Kidney epithelial cell (primary cell): ENCODE measurements at regions not wholly inside any gene's neighbourhood (a gene's known extent, or its start where the extent isn't known, plus 50 kb on each side); places are given as distances from the start of the nearest gene placed in this dataset.

ENCODE experiments used
- DNase-seq: peaks from one replicate; pipeline ENCODE4 v3.0.0-alpha.2; 2010; ENCODE audit warnings: low read depth
- H3K27me3 ChIP-seq: 2 replicates; pipeline ENCODE4 v1.6.0; 2011; ENCODE audit warnings: low read length; ENCODE audit not compliant: control insufficient read depth, insufficient read depth
- H3K36me3 ChIP-seq: 2 replicates; pipeline ENCODE4 v1.5.1; 2011; ENCODE audit warnings: low read length; ENCODE audit not compliant: control insufficient read depth, insufficient read depth
- H3K4me3 ChIP-seq: 2 replicates; pipeline ENCODE4 v1.5.1; 2011; ENCODE audit warnings: low read depth, mild to moderate bottlenecking, control low read depth, low read length
- TF ChIP-seq, protein P1 (sequence below): IDR thresholded peaks from 2 replicates; pipeline ENCODE4 v1.5.1; 2011; ENCODE audit warnings: mild to moderate bottlenecking, moderate library complexity, low read length, control low read depth, inconsistent platforms; ENCODE audit not compliant: insufficient read depth, poor library complexity, severe bottlenecking

DNA sequence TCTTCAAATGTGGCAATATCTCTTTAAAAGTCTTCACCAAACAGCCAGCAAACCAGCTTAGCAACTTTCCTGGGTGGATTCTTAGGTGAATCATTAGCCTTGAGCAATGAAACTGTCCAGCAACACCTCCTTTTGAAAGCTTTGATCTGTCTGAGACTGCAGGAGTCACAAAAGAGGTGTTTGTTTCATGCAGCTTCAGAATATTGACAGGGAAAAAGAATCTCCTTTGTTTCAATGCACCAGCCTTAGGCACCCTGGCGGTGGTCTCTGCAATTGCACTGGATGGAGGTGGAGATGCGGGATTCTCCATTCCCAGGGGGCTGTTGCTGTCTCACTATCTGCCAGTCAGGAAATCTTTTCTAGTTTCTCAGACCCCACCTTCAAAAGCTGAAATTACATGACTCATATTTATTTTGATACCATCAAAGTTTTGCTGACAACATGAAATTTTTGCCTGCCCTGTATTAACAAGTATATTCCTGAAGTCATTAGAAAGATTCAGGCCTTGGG, 76.0 kb upstream of the DSG1 start:
- TF ChIP-seq, protein P1, sequence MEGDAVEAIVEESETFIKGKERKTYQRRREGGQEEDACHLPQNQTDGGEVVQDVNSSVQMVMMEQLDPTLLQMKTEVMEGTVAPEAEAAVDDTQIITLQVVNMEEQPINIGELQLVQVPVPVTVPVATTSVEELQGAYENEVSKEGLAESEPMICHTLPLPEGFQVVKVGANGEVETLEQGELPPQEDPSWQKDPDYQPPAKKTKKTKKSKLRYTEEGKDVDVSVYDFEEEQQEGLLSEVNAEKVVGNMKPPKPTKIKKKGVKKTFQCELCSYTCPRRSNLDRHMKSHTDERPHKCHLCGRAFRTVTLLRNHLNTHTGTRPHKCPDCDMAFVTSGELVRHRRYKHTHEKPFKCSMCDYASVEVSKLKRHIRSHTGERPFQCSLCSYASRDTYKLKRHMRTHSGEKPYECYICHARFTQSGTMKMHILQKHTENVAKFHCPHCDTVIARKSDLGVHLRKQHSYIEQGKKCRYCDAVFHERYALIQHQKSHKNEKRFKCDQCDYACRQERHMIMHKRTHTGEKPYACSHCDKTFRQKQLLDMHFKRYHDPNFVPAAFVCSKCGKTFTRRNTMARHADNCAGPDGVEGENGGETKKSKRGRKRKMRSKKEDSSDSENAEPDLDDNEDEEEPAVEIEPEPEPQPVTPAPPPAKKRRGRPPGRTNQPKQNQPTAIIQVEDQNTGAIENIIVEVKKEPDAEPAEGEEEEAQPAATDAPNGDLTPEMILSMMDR = peak; percentile 85
- DNase-seq = peak; percentile 93
- Histone ChIP-seq H3K36me3 (no peaks in the 10 kb centered on the region), H3K4me3 (no peak overlapping the region), H3K27me3 (no peaks in the 10 kb centered on the region)

GRCh38 chr18:31243740-31244512, 74.0 kb upstream of the DSG1 start:
- TF ChIP-seq, protein P1 = no peak

DNA sequence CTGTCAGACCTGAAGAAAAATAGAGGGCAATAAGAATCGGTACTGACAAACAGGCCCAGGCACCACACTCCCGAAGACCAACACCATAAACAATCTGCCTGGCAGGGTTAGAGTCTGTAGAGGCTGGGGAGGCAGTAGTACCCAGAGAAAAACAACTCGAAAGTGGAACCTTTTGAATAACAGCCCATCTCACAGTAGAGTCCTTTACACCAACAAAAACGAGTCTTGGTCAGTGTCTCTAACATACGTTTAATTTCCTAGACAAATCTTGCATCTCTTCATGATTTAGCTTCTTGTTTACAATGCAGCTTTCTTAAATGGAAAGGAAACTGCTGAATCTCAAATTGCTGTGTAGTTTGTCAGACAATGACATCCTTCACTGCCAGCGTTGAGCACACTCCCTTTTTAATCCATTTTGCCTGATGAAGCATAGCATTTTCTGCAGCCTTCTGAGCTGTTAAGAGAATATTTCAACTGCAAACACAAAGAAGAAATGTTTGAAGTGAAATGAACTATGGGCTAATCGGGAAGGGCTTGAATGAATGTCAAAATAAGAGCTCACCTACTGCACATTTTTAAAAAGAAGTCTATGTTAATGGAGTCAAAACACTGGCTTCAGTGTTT, 73.1 kb upstream of the DSG1 start:
- TF ChIP-seq, protein P1 = no peak
- no peak overlapping the region for H3K4me3 ChIP-seq

More at GRCh38 chr18:31243740-31244512, 74.0 kb upstream of the DSG1 start:
- Histone ChIP-seq H3K36me3 (no peaks in the 10 kb centered on the region), H3K27me3 (no peaks in the 10 kb centered on the region), H3K4me3 (no peak overlapping the region)
- DNase-seq = no peak

GRCh38 chr18:31245820-31246219, 72.1 kb upstream of the DSG1 start:
- TF ChIP-seq, protein P1 = no peak
- H3K4me3 ChIP-seq = no peak overlapping the region
- H3K27me3 ChIP-seq = no peaks in the 10 kb centered on the region
- DNase-seq = no peak
- no peaks in the 10 kb centered on the region for H3K36me3 ChIP-seq

More for the DNA sequence above, 73.1 kb upstream of the DSG1 start:
- DNase-seq = no peak
- Histone ChIP-seq H3K27me3 (no peaks in the 10 kb centered on the region), H3K36me3 (no peaks in the 10 kb centered on the region)

DNA sequence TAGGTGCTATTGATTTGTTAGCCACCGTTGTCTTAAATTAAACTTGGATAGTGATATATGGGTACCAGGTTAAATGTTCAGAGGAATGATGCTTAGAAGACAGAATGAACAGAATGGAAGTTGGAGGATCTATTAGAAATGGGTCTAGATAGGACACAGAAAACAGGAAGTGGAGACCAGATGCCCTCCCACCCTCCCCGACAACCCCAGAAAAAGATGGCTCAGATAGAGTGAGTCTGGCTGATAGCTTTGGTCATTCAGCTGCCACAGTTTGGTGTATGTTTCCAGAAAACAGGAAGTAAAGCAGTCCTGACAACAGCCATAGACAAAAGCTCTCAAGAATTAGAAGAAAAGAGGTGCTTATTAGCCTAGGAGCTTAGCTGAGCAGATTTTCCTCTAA, 71.5 kb upstream of the DSG1 start:
- no peak for DNase-seq
- Histone ChIP-seq H3K36me3 (no peaks in the 10 kb centered on the region), H3K27me3 (no peaks in the 10 kb centered on the region)

More for the DNA sequence above, 71.5 kb upstream of the DSG1 start:
- no peak overlapping the region for H3K4me3 ChIP-seq
- TF ChIP-seq, protein P1 = no peak
